A549 (cell line): ENCODE measurements at regions not wholly inside any gene's neighbourhood (a gene's known extent, or its start where the extent isn't known, plus 50 kb on each side); places are given as distances from the start of the nearest gene placed in this dataset.
"Not testable (repeated sequence)": the region's sequence is repeated elsewhere in the genome, so short reads cannot be mapped to it uniquely, and the experiment has no call there.

Experiments used
- ATAC-seq, 2 experiments: fragments of 200-7000 bp in 1 of 2; fragments of >200 bp in 1 of 2; cut with Nextera tagmentation in 1 of 2; cut with Tn5 transposase in 1 of 2; 3 replicates each; pipeline versions ENCODE4 v1.8.0 to v1.9.1; 2018 to 2020; ENCODE audit warnings: mild to moderate bottlenecking in 1 of 2, moderate library complexity in 1 of 2
- CTCF ChIA-PET: fragments of 300-600 bp; sonication (Branson Sonifier 250); formaldehyde crosslinking; extraction: SDS; loops from one replicate; lab custom pipeline; 2021; ENCODE audit warnings: antibody characterized with exemption, inconsistent platforms; lab: Yijun Ruan, JAX
- POLR2A ChIA-PET: fragments of 350-600 bp; formaldehyde crosslinking; extraction: SDS; loops from one replicate; lab custom pipeline; 2021; ENCODE audit warnings: antibody characterized with exemption, inconsistent platforms; lab: Yijun Ruan, JAX
- DNase-seq, 2 experiments: peaks; one replicate each; pipeline versions ENCODE4 v3.0.0 to v3.0.0-alpha.2; 2011 to 2016; ENCODE audit warnings: low read depth in 1 of 2, low spot score in 1 of 2
- FAIRE-seq: peaks from 2 replicates; lab custom pipeline; 2011; peaks lifted over from hg19 to GRCh38; lab: Jason Lieb, UNC
- H3K27ac ChIP-seq, 2 experiments: fragments of >200 bp; sonication (Bioruptor Twin); formaldehyde crosslinking; 3 replicates each; pipeline ENCODE4 v1.5.1; 2016 to 2017
- H3K4me1 ChIP-seq: fragments of >200 bp; sonication (Bioruptor Twin); formaldehyde crosslinking; 3 replicates; pipeline ENCODE4 v1.6.1; 2016
- H3K4me2 ChIP-seq: fragments of >200 bp; sonication (Bioruptor Twin); formaldehyde crosslinking; 3 replicates; pipeline ENCODE4 v1.6.1; 2016
- H3K4me3 ChIP-seq: fragments of >200 bp; sonication (Bioruptor Twin); formaldehyde crosslinking; 3 replicates; pipeline ENCODE4 v1.5.1; 2016
- H3K9me3 ChIP-seq: fragments of >200 bp; sonication (Bioruptor Twin); formaldehyde crosslinking; 3 replicates; pipeline ENCODE4 v1.6.1; 2016
- CBX2 ChIP-seq: fragments of 200-600 bp; sonication (generic); IDR thresholded peaks from 2 replicates; pipeline ENCODE4 v1.6.1; 2016; ENCODE audit warnings: low read depth, mild to moderate bottlenecking, borderline replicate concordance
- EHF ChIP-seq: fragments of 250-450 bp; sonication (Bioruptor Pico); IDR thresholded peaks from 2 replicates; pipeline ENCODE4 v1.5.0; 2020; ENCODE audit warnings: mild to moderate bottlenecking
- EHMT2 ChIP-seq: fragments of 200-600 bp; sonication (generic); IDR thresholded peaks from 2 replicates; pipeline ENCODE4 v1.6.1; 2016; ENCODE audit warnings: antibody characterized with exemption, low read depth, mild to moderate bottlenecking, moderate library complexity
- HDAC2 ChIP-seq: fragments of 200-600 bp; sonication (generic); IDR thresholded peaks from 2 replicates; pipeline ENCODE4 v1.6.1; 2016
- HOXB13 ChIP-seq: fragments of 250-450 bp; sonication (Bioruptor Pico); IDR thresholded peaks from 2 replicates; pipeline ENCODE4 v1.5.0; 2020; ENCODE audit warnings: low read depth, mild to moderate bottlenecking, moderate library complexity
- HOXB5 ChIP-seq: fragments of 250-450 bp; sonication (Bioruptor Pico); IDR thresholded peaks from 2 replicates; pipeline ENCODE4 v1.5.0; 2020; ENCODE audit warnings: mild to moderate bottlenecking, moderate library complexity
- KDM1A ChIP-seq: fragments of 200-600 bp; sonication (generic); IDR thresholded peaks from 2 replicates; pipeline ENCODE4 v1.6.1; 2016; ENCODE audit warnings: low read depth, mild to moderate bottlenecking
- MAFK ChIP-seq: fragments of 450-650 bp; IDR thresholded peaks from 2 replicates; pipeline ENCODE4 v1.6.1; 2014; ENCODE audit not compliant: partially characterized antibody
- MYC ChIP-seq: IDR thresholded peaks from 2 replicates; pipeline ENCODE4 v1.6.1; 2012; ENCODE audit warnings: mild to moderate bottlenecking, inconsistent platforms, low read length, improper control_type of control experiment, borderline replicate concordance
- NFE2L2 ChIP-seq: fragments of 150-350 bp; conservative IDR thresholded peaks from 2 replicates; pipeline ENCODE4 v1.6.1; 2014; ENCODE audit warnings: low read length
- PHF8 ChIP-seq: fragments of 200-600 bp; sonication (generic); IDR thresholded peaks from 2 replicates; pipeline ENCODE4 v1.6.1; 2016; ENCODE audit warnings: low read depth, mild to moderate bottlenecking, antibody characterized with exemption, moderate library complexity, borderline replicate concordance
- POLR2AphosphoS2 ChIP-seq: conservative IDR thresholded peaks from 2 replicates; pipeline ENCODE4 v1.6.1; 2012; ENCODE audit warnings: low read length, improper control_type of control experiment, inconsistent platforms
- ZC3H11A ChIP-seq: fragments of 450-650 bp; IDR thresholded peaks from 2 replicates; pipeline ENCODE4 v1.6.1; 2014; ENCODE audit warnings: antibody characterized with exemption, mild to moderate bottlenecking
- ZSCAN20 ChIP-seq: fragments of 250-450 bp; sonication (Bioruptor Pico); IDR thresholded peaks from 2 replicates; pipeline ENCODE4 v1.8.0; 2022; ENCODE audit warnings: mild to moderate bottlenecking, moderate library complexity
- WGBS: methylation state at CpG from one replicate; pipeline ENCODE4 v1.1.6; 2017; ENCODE audit errors: missing lambda C conversion rate; 5-methylcytosine and 5-hydroxymethylcytosine counted together
- TF ChIP-seq, protein P1 (sequence below): fragments of 150-350 bp; IDR thresholded peaks from 2 replicates; pipeline ENCODE4 v1.6.1; 2014; ENCODE audit warnings: low read depth, mild to moderate bottlenecking, low read length
- TF ChIP-seq, protein P2 (sequence below): fragments of 250-450 bp; sonication (Bioruptor Pico); IDR thresholded peaks from 2 replicates; pipeline ENCODE4 v1.5.0; 2020; ENCODE audit warnings: low read depth, mild to moderate bottlenecking, moderate library complexity
- TF ChIP-seq, protein P3 (sequence below): fragments of 450-650 bp; IDR thresholded peaks from 2 replicates; pipeline ENCODE4 v1.6.1; 2014; ENCODE audit warnings: antibody characterized with exemption
- TF ChIP-seq, protein P4 (sequence below): fragments of 250-450 bp; sonication (Bioruptor Pico); IDR thresholded peaks from 2 replicates; pipeline ENCODE4 v1.5.0; 2021; ENCODE audit warnings: mild to moderate bottlenecking, moderate library complexity, borderline replicate concordance

DNA sequence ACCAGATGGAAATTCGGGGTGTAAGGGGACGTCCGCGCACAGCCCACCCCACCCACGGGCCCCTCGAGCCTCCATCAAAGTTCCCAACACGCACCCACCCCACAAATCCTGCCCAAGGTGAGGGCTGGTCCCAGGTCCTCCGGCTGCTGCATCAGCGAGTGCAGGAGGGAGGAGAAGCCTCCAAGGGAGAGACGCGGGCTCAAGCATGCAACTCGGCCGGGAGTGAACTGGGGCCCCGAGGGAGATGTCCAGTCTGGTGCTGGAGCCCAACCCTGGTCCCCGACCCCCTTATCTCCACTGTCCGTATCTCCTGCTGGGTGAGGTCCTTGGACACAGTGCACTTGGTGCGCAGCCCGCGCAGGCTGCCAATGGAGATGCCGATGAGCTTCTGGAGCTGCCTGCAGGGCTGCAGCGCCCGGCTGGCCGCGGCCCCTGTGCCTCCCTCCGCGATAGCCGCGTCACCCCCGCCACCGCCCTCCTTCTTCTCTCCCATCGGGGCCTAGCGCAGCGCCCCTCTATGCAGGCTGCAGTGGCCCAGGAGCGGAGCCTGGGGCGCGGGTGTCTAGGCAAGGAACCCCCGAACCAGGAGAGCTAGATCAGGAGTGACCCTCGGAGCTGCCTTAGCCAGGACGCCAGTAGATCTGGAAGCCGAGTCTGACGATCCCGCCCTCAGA is 489.2 kb downstream of the ZNF33B start:
- WGBS = 45% methylated on average over 26 of the region's 42 CpGs
- no peak overlapping the region for H3K27ac ChIP-seq
- TF ChIP-seq KDM1A = no peak
- TF ChIP-seq, protein P1, sequence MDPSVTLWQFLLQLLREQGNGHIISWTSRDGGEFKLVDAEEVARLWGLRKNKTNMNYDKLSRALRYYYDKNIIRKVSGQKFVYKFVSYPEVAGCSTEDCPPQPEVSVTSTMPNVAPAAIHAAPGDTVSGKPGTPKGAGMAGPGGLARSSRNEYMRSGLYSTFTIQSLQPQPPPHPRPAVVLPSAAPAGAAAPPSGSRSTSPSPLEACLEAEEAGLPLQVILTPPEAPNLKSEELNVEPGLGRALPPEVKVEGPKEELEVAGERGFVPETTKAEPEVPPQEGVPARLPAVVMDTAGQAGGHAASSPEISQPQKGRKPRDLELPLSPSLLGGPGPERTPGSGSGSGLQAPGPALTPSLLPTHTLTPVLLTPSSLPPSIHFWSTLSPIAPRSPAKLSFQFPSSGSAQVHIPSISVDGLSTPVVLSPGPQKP = no peak
- TF ChIP-seq HOXB13 = no peak
- no peak for TF ChIP-seq NFE2L2
- no peak for TF ChIP-seq CBX2
- TF ChIP-seq MAFK = no peak
- TF ChIP-seq, protein P2, sequence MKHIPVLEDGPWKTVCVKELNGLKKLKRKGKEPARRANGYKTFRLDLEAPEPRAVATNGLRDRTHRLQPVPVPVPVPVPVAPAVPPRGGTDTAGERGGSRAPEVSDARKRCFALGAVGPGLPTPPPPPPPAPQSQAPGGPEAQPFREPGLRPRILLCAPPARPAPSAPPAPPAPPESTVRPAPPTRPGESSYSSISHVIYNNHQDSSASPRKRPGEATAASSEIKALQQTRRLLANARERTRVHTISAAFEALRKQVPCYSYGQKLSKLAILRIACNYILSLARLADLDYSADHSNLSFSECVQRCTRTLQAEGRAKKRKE (CRISPR knock-in tag) = no peak
- TF ChIP-seq HDAC2 = no peak
- TF ChIP-seq PHF8 = no peak
- TF ChIP-seq, protein P3, sequence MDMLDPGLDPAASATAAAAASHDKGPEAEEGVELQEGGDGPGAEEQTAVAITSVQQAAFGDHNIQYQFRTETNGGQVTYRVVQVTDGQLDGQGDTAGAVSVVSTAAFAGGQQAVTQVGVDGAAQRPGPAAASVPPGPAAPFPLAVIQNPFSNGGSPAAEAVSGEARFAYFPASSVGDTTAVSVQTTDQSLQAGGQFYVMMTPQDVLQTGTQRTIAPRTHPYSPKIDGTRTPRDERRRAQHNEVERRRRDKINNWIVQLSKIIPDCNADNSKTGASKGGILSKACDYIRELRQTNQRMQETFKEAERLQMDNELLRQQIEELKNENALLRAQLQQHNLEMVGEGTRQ = no peak
- TF ChIP-seq ZSCAN20 (CRISPR knock-in tag) = no peak
- no peak for TF ChIP-seq MYC
- TF ChIP-seq, protein P4, sequence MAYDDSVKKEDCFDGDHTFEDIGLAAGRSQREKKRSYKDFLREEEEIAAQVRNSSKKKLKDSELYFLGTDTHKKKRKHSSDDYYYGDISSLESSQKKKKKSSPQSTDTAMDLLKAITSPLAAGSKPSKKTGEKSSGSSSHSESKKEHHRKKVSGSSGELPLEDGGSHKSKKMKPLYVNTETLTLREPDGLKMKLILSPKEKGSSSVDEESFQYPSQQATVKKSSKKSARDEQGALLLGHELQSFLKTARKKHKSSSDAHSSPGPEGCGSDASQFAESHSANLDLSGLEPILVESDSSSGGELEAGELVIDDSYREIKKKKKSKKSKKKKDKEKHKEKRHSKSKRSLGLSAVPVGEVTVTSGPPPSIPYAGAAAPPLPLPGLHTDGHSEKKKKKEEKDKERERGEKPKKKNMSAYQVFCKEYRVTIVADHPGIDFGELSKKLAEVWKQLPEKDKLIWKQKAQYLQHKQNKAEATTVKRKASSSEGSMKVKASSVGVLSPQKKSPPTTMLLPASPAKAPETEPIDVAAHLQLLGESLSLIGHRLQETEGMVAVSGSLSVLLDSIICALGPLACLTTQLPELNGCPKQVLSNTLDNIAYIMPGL (CRISPR knock-in tag) = no peak
- TF ChIP-seq HOXB5 (CRISPR knock-in tag) = no peak
- no peak for TF ChIP-seq ZC3H11A
- TF ChIP-seq EHMT2 = no peak
- no peak for TF ChIP-seq EHF (CRISPR knock-in tag)
- TF ChIP-seq POLR2AphosphoS2 = no peak
- TF ChIP-seq, all 56 proteins: peak for 0
- no peak overlapping the region for H3K4me3 ChIP-seq
- ChIA-PET POLR2A (no interaction called here), CTCF (no interaction called here)
- H3K9me3 ChIP-seq = 0 out of 3 replicates have a peak, but pooled peaks cover 2% of the 10 kb centered on the region
- H3K4me1 ChIP-seq = no peaks in the 10 kb centered on the region
- DNase-seq = no peak
- no peak for FAIRE-seq
- H3K4me2 ChIP-seq = no peak overlapping the region
- ATAC-seq = no peak

DNA sequence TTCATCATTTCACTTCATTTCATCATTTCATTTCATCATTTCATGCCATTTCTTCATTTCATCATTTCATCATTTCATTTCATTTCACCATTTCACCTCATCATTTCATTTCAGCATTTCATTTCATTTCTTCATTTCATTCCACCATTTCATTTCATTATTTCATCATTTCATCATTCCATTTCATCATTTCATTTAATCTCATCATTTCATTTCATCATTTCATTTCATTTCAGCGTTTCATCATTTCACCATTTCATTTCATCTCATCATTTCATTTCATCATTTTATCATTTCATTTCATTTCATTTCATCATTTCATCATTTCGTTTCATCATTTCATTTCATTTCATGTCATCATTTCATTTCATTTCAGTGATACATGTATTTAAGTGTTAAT is 492.2 kb downstream of the ZNF33B start:
- WGBS = 2% methylated on average over 2 of the region's 2 CpGs
- DNase-seq, H3K4me1 ChIP-seq, FAIRE-seq, POLR2A ChIA-PET, H3K9me3 ChIP-seq, ATAC-seq, H3K4me2 ChIP-seq, H3K27ac ChIP-seq, H3K4me3 ChIP-seq, CTCF ChIA-PET: not testable (repeated sequence)

DNA sequence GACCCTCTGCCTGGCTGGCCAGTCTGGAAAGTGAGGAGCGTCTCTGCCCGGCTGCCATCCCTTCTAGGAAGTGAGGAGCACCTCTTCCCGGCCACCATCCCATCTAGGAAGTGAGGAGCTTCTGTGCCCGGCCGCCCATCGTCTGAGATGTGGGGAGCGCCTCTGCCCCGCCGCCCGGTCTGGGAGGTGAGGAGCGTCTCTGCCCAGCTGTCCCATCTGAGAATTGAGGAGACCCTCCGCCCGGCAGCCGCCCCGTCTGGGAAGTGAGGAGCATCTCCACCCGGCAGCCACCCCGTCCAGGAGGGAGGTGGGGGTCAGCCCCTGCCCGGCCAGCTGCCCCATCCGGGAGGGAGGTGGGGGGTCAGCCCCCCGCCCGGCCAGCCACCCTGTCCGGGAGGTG is 500.3 kb downstream of the ZNF33B start:
- H3K4me3 ChIP-seq, H3K9me3 ChIP-seq, FAIRE-seq, CTCF ChIA-PET, POLR2A ChIA-PET, H3K4me1 ChIP-seq, H3K4me2 ChIP-seq, ATAC-seq, H3K27ac ChIP-seq, DNase-seq: not testable (repeated sequence)
- WGBS = 60% methylated on average over 1 of the region's 22 CpGs
